ENCODE measurements at regions not wholly inside any gene's neighbourhood (a gene's known extent, or its start where the extent isn't known, plus 50 kb on each side); places are given as distances from the start of the nearest gene placed in this dataset.

GRCh38 chr3:124512881-124513609 is 217.2 kb upstream of the UMPS start:
- ATAC-seq: peak; percentile 36 to 92 (median 87)
- Histone ChIP-seq H3K9me3 (no peaks in the 10 kb centered on the region), H3K27ac (no peak overlapping the region), H3K36me3 (no peaks in the 10 kb centered on the region), H3K4me3 (no peak overlapping the region), H3K4me1 (no peaks in the 10 kb centered on the region), H3K27me3 (no peaks in the 10 kb centered on the region)
- DNase-seq: peak in 1 of 3 donors; percentile 30
- intact Hi-C loops (cut with DNase I): no loop called here
- no peak for TF ChIP-seq POLR2A (IDR thresholded peaks at IDR 0.05)
- no peak for TF ChIP-seq CTCF (IDR thresholded peaks at IDR 0.05)
- 55% methylated on average over 7 of the region's 8 CpGs for WGBS (ENCODE audit: insufficient coverage, low coverage, low lambda C conversion rate, missing lambda C conversion rate)

GRCh38 chr3:124513610-124513997 is 216.6 kb upstream of the UMPS start:
- Histone ChIP-seq H3K36me3 (no peaks in the 10 kb centered on the region), H3K9me3 (no peaks in the 10 kb centered on the region), H3K27ac (no peak overlapping the region), H3K4me3 (no peak overlapping the region), H3K4me1 (no peaks in the 10 kb centered on the region), H3K27me3 (no peaks in the 10 kb centered on the region)
- 100% methylated on average over 1 of the region's 4 CpGs for WGBS (ENCODE audit: insufficient coverage, low coverage, low lambda C conversion rate, missing lambda C conversion rate)
- no peak for DNase-seq
- no peak for TF ChIP-seq POLR2A (IDR thresholded peaks at IDR 0.05)
- no peak for TF ChIP-seq CTCF (IDR thresholded peaks at IDR 0.05)
- no peak for ATAC-seq
- intact Hi-C loops (cut with DNase I): no loop called here

GRCh38 chr3:124514683-124515082 is 215.6 kb upstream of the UMPS start:
- Histone ChIP-seq H3K4me3 (no peak overlapping the region), H3K27ac (no peak overlapping the region), H3K36me3 (no peaks in the 10 kb centered on the region), H3K4me1 (no peaks in the 10 kb centered on the region), H3K27me3 (no peaks in the 10 kb centered on the region), H3K9me3 (no peaks in the 10 kb centered on the region)
- TF ChIP-seq POLR2A (IDR thresholded peaks at IDR 0.05): no peak
- no peak for TF ChIP-seq CTCF (IDR thresholded peaks at IDR 0.05)
- intact Hi-C loops (cut with DNase I): no loop called here
- DNase-seq (no peak), ATAC-seq (no peak)
- WGBS (ENCODE audit: insufficient coverage, low coverage, low lambda C conversion rate, missing lambda C conversion rate): 88% methylated on average over 2 of the region's 2 CpGs

GRCh38 chr3:124516333-124516732 is 213.9 kb upstream of the UMPS start:
- intact Hi-C loops (cut with DNase I): no loop called here
- Histone ChIP-seq H3K27me3 (no peaks in the 10 kb centered on the region), H3K27ac (no peak overlapping the region), H3K9me3 (no peaks in the 10 kb centered on the region), H3K36me3 (no peaks in the 10 kb centered on the region), H3K4me1 (peaks cover 0 to 7% (median under 1%) of the 10 kb centered on the region in 4 donors), H3K4me3 (no peak overlapping the region)
- ATAC-seq (no peak), DNase-seq (no peak)
- 75% methylated on average over 1 of the region's 1 CpG for WGBS (ENCODE audit: insufficient coverage, low coverage, low lambda C conversion rate, missing lambda C conversion rate)
- no peak for TF ChIP-seq POLR2A (IDR thresholded peaks at IDR 0.05)
- TF ChIP-seq CTCF (IDR thresholded peaks at IDR 0.05): no peak

Measured in right lobe of liver (tissue), 6 donors.